IMR-90 (cell line): ENCODE measurements at regions not wholly inside any gene's neighbourhood (a gene's known extent, or its start where the extent isn't known, plus 50 kb on each side); places are given as distances from the start of the nearest gene placed in this dataset.

Source experiments
- ATAC-seq: fragments of 200-7000 bp; cut with Tn5 transposase; 2 replicates; pipeline ENCODE4 v1.9.1; 2020; ENCODE audit warnings: low read depth, mild to moderate bottlenecking, moderate library complexity
- BruUV-seq: library from RNA; stranded (reverse); fragments of 400-500 nt; replicated peaks from 2 replicates; lab custom pipeline; 2021; lab: Mats Ljungman, UMichigan
- CTCF ChIA-PET: fragments of 300-600 bp; formaldehyde crosslinking; extraction: SDS; loops from one replicate; lab custom pipeline; 2021; ENCODE audit warnings: antibody characterized with exemption; lab: Yijun Ruan, JAX
- POLR2A ChIA-PET: fragments of 300-600 bp; sonication (Branson Sonifier 250); formaldehyde crosslinking; loops from one replicate; lab custom pipeline; 2022; ENCODE audit warnings: antibody characterized with exemption; ENCODE audit not compliant: unreplicated experiment; lab: Charles Lee
- DNase-seq: peaks from one replicate; pipeline ENCODE4 v3.0.0; 2013
- H2AFZ ChIP-seq: replicated peaks from 2 replicates; pipeline ENCODE3; 2013; ENCODE audit warnings: low read length, mild to moderate bottlenecking; ENCODE audit not compliant: poor library complexity
- H2AK5ac ChIP-seq: 2 replicates; pipeline ENCODE4 v1.6.1; 2013; ENCODE audit warnings: low read depth, low read length, inconsistent platforms
- H2AK9ac ChIP-seq: replicated peaks from 2 replicates; pipeline ENCODE3; 2013; ENCODE audit warnings: mild to moderate bottlenecking, low read depth, low read length, moderate library complexity; ENCODE audit not compliant: poor library complexity
- H2BK120ac ChIP-seq: 2 replicates; pipeline ENCODE4 v1.6.1; 2013; ENCODE audit warnings: low read depth, low read length, inconsistent platforms
- H2BK15ac ChIP-seq: 3 replicates; pipeline ENCODE4 v1.6.1; 2013; ENCODE audit warnings: low read depth, low read length, inconsistent platforms
- H2BK20ac ChIP-seq: 2 replicates; pipeline ENCODE4 v1.6.1; 2013; ENCODE audit warnings: low read depth, mild to moderate bottlenecking, inconsistent platforms, low read length, moderate library complexity
- H2BK5ac ChIP-seq: 2 replicates; pipeline ENCODE4 v1.6.1; 2013; ENCODE audit warnings: mild to moderate bottlenecking, low read depth, low read length, inconsistent platforms; ENCODE audit not compliant: poor library complexity, severe bottlenecking
- H3K14ac ChIP-seq: replicated peaks from 2 replicates; pipeline ENCODE4 v1.6.1; 2013; ENCODE audit warnings: low read depth, low read length, inconsistent platforms
- H3K18ac ChIP-seq: 2 replicates; pipeline ENCODE4 v1.6.1; 2013; ENCODE audit warnings: low read depth, low read length, control low read depth
- H3K23ac ChIP-seq: 2 replicates; pipeline ENCODE4 v1.6.1; 2013; ENCODE audit warnings: low read depth, low read length, inconsistent platforms
- H3K27ac ChIP-seq: 2 replicates; pipeline ENCODE4 v1.5.1; 2013; ENCODE audit warnings: mild to moderate bottlenecking, control low read depth, low read length; ENCODE audit not compliant: insufficient read depth
- H3K27me3 ChIP-seq: 2 replicates; pipeline ENCODE4 v1.6.1; 2013; ENCODE audit warnings: low read length; ENCODE audit not compliant: control insufficient read depth, insufficient read depth
- H3K36me3 ChIP-seq: 2 replicates; pipeline ENCODE4 v1.6.1; 2013; ENCODE audit warnings: low read length, mixed read lengths; ENCODE audit not compliant: control insufficient read depth, insufficient read depth
- H3K4ac ChIP-seq: 2 replicates; pipeline ENCODE4 v1.6.1; 2013; ENCODE audit warnings: low read depth, low read length, inconsistent platforms
- H3K4me1 ChIP-seq: 2 replicates; pipeline ENCODE4 v1.6.1; 2013; ENCODE audit warnings: low read length, mixed read lengths; ENCODE audit not compliant: control insufficient read depth, insufficient read depth
- H3K4me2 ChIP-seq: 2 replicates; pipeline ENCODE4 v1.6.1; 2013; ENCODE audit warnings: low read depth, mild to moderate bottlenecking, control low read depth, low read length, moderate library complexity
- H3K4me3 ChIP-seq: 2 replicates; pipeline ENCODE4 v1.5.1; 2013; ENCODE audit warnings: low read depth, mild to moderate bottlenecking, control low read depth, low read length, moderate library complexity; ENCODE audit not compliant: insufficient read depth
- H3K56ac ChIP-seq: 2 replicates; pipeline ENCODE4 v1.6.1; 2013; ENCODE audit warnings: low read length, inconsistent platforms; ENCODE audit not compliant: insufficient read depth; ENCODE audit errors: extremely low read depth
- H3K79me1 ChIP-seq, 2 experiments: 2 replicates each; pipeline ENCODE4 v1.6.1; 2013; ENCODE audit warnings: low read length in 2 of 2, inconsistent platforms in 1 of 2, low read depth in 1 of 2
- H3K9ac ChIP-seq: 2 replicates; pipeline ENCODE4 v1.6.1; 2013; ENCODE audit warnings: low read depth, low read length, control low read depth
- H3K9me1 ChIP-seq: 2 replicates; pipeline ENCODE4 v1.6.1; 2013; ENCODE audit warnings: low read length, inconsistent platforms; ENCODE audit not compliant: insufficient read depth
- H3K9me3 ChIP-seq: 2 replicates; pipeline ENCODE4 v1.6.1; 2013; ENCODE audit warnings: low read length; ENCODE audit not compliant: control insufficient read depth, insufficient read depth
- H4K20me1 ChIP-seq: 2 replicates; pipeline ENCODE4 v1.6.1; 2013; ENCODE audit warnings: low read length, inconsistent platforms; ENCODE audit not compliant: insufficient read depth
- H4K5ac ChIP-seq: 2 replicates; pipeline ENCODE4 v1.6.1; 2013; ENCODE audit warnings: mild to moderate bottlenecking, low read depth, low read length, control low read depth
- H4K8ac ChIP-seq, 2 experiments: 2 replicates each; pipeline ENCODE4 v1.6.1; 2013; ENCODE audit warnings: low read depth in 2 of 2, low read length in 2 of 2, control low read depth in 1 of 2, inconsistent platforms in 1 of 2
- H4K91ac ChIP-seq: 2 replicates; pipeline ENCODE4 v1.6.1; 2013; ENCODE audit warnings: low read depth, low read length, inconsistent platforms; ENCODE audit not compliant: insufficient read depth
- CHD1 ChIP-seq: IDR thresholded peaks from 2 replicates; pipeline ENCODE4 v1.6.1; 2012; ENCODE audit warnings: low read depth, low read length, improper control_type of control experiment
- MAFK ChIP-seq: IDR thresholded peaks from 2 replicates; pipeline ENCODE4 v1.6.1; 2012; ENCODE audit warnings: low read depth, low read length, improper control_type of control experiment
- MAZ ChIP-seq: IDR thresholded peaks from 2 replicates; pipeline ENCODE4 v1.6.1; 2012; ENCODE audit warnings: low read depth, mild to moderate bottlenecking, low read length, improper control_type of control experiment, moderate library complexity, borderline replicate concordance
- SMC3 ChIP-seq: fragments of 150-350 bp; IDR thresholded peaks from 2 replicates; pipeline ENCODE4 v1.6.1; 2016; ENCODE audit warnings: low read depth, mild to moderate bottlenecking, antibody characterized with exemption, low read length, moderate library complexity
- WGBS, 2 experiments: methylation state at CpG; one replicate each; pipeline versions ENCODE4 v1.1.5 to v1.1.7; 2013; ENCODE audit warnings: missing lambda C conversion rate in 2 of 2; ENCODE audit not compliant: insufficient read length in 1 of 2; ENCODE audit errors: extremely low coverage in 2 of 2; 5-methylcytosine and 5-hydroxymethylcytosine counted together
- dilution Hi-C: fragments of 300-500 bp; cut with HindIII; formaldehyde crosslinking; loops from one replicate; pipeline ENCODE4 v1.14.3; 2018; ENCODE audit warnings: low sequenced_read_pairs; ENCODE audit not compliant: unreplicated experiment
- in situ Hi-C: fragments of 300-500 bp; cut with MboI; formaldehyde crosslinking; loops from 3 replicates; pipeline ENCODE4 v1.14.3; 2019; ENCODE audit warnings: low sequenced_read_pairs, inconsistent platforms, mixed read lengths
- intact Hi-C: fragments of 100-400 bp; cut with micrococcal nuclease; formaldehyde crosslinking; loops from 2 replicates; pipeline ENCODE4 v1.10.0; 2022

GRCh38 chr2:129006901-129007300 lies 688.2 kb upstream of the HS6ST1 start:
- H3K9me1 ChIP-seq, result no peaks in the 10 kb centered on the region
- H4K8ac ChIP-seq, result no peak overlapping the region
- no peak overlapping the region for H4K91ac ChIP-seq
- no peak for ATAC-seq
- CTCF ChIA-PET, result no interaction called here
- no peaks in the 10 kb centered on the region for H3K79me1 ChIP-seq
- no peak overlapping the region for H2AFZ ChIP-seq
- no peak overlapping the region for H3K14ac ChIP-seq
- in situ Hi-C loops (no loop called here), intact Hi-C loops (no loop called here), dilution Hi-C loops (no loop called here)
- POLR2A ChIA-PET, result interaction anchor here (0.5 kb wide), 1 partner anchor 252 kb away, joined by 9 read pairs; no protein-coding TSS in a partner anchor
- no peak overlapping the region for H3K56ac ChIP-seq
- no peak overlapping the region for H2BK5ac ChIP-seq
- H3K36me3 ChIP-seq, result no peaks in the 10 kb centered on the region
- peaks cover 16% of the 10 kb centered on the region; the same call in 1 of the 2 replicates for H3K9me3 ChIP-seq
- no peak overlapping the region for H2BK20ac ChIP-seq
- no peak overlapping the region for H2AK9ac ChIP-seq
- no peak overlapping the region for H4K5ac ChIP-seq
- no peak overlapping the region for H3K9ac ChIP-seq
- no peak overlapping the region for H2BK120ac ChIP-seq
- no peak overlapping the region for H3K4ac ChIP-seq
- no peak overlapping the region for H3K23ac ChIP-seq
- no peak overlapping the region for H2AK5ac ChIP-seq
- TF ChIP-seq MAZ, result no peak
- no peak for TF ChIP-seq MAFK
- no peak for TF ChIP-seq SMC3
- TF ChIP-seq CHD1, result no peak
- 80% methylated on average over 1 of the region's 6 CpGs; no CpG with 5 or more reads in 1 of the 2 experiments for WGBS, 2 experiments
- no peak overlapping the region for H3K4me3 ChIP-seq
- H3K27me3 ChIP-seq, result no peaks in the 10 kb centered on the region
- H3K4me2 ChIP-seq, result no peak overlapping the region
- BruUV-seq, result no TSS peak
- H3K4me1 ChIP-seq, result no peaks in the 10 kb centered on the region
- no peak overlapping the region for H3K18ac ChIP-seq
- no peak overlapping the region for H2BK15ac ChIP-seq
- H4K20me1 ChIP-seq, result no peaks in the 10 kb centered on the region
- DNase-seq, result no peak
- no peak overlapping the region for H3K27ac ChIP-seq
